MM.1S (cell line): ENCODE measurements at regions not wholly inside any gene's neighbourhood (a gene's known extent, or its start where the extent isn't known, plus 50 kb on each side); places are given as distances from the start of the nearest gene placed in this dataset.

Source experiments
- DNase-seq: peaks from one replicate; pipeline ENCODE4 v3.0.0-alpha.2; 2015
- H2AFZ ChIP-seq: fragments of 300-600 bp; sonication (generic); 2 replicates; pipeline ENCODE4 v1.6.0; 2016; ENCODE audit warnings: antibody characterized with exemption, low read length
- H3F3A ChIP-seq: fragments of 300-600 bp; sonication (generic); 2 replicates; pipeline ENCODE4 v1.6.1; 2016; ENCODE audit warnings: mild to moderate bottlenecking, antibody characterized with exemption, low read length, moderate library complexity, mixed read lengths; ENCODE audit not compliant: insufficient read depth
- H3K27ac ChIP-seq: fragments of 300-600 bp; sonication (generic); 2 replicates; pipeline ENCODE4 v1.5.1; 2016; ENCODE audit warnings: mild to moderate bottlenecking, low read length
- H3K27me3 ChIP-seq: fragments of 300-600 bp; sonication (generic); replicated peaks from 2 replicates; pipeline ENCODE4 v1.6.0; 2016; ENCODE audit warnings: low read length; ENCODE audit not compliant: insufficient read depth
- H3K36me3 ChIP-seq: fragments of 300-600 bp; sonication (generic); replicated peaks from 2 replicates; pipeline ENCODE4 v1.6.1; 2016; ENCODE audit warnings: mild to moderate bottlenecking, low read length, mixed read lengths; ENCODE audit not compliant: insufficient read depth
- H3K4me1 ChIP-seq: fragments of 300-600 bp; sonication (generic); 2 replicates; pipeline ENCODE4 v1.6.1; 2016; ENCODE audit warnings: low read length, mixed read lengths
- H3K4me2 ChIP-seq: fragments of 300-600 bp; sonication (generic); 2 replicates; pipeline ENCODE4 v1.6.0; 2016; ENCODE audit warnings: low read depth, low read length
- H3K4me3 ChIP-seq: fragments of 300-600 bp; sonication (generic); 2 replicates; pipeline ENCODE4 v1.5.1; 2016; ENCODE audit warnings: low read length, mixed read lengths
- H3K79me2 ChIP-seq: fragments of 300-600 bp; sonication (generic); 2 replicates; pipeline ENCODE4 v1.6.1; 2016; ENCODE audit warnings: mixed run types, low read length, mixed read lengths
- H3K9ac ChIP-seq: fragments of 300-600 bp; sonication (generic); 2 replicates; pipeline ENCODE4 v1.6.1; 2016; ENCODE audit warnings: low read length, mixed read lengths
- H3K9me2 ChIP-seq: fragments of 300-600 bp; sonication (generic); replicated peaks from 2 replicates; pipeline ENCODE4 v1.6.1; 2016; ENCODE audit warnings: mild to moderate bottlenecking, low read length, mixed read lengths; ENCODE audit not compliant: insufficient read depth
- H3K9me3 ChIP-seq: fragments of 300-600 bp; sonication (generic); replicated peaks from 2 replicates; pipeline ENCODE4 v1.6.1; 2016; ENCODE audit warnings: mild to moderate bottlenecking, low read length, mixed read lengths; ENCODE audit not compliant: insufficient read depth
- H4K20me1 ChIP-seq: fragments of 300-600 bp; sonication (generic); 2 replicates; pipeline ENCODE4 v1.6.1; 2016; ENCODE audit warnings: mild to moderate bottlenecking, low read length, moderate library complexity, mixed read lengths; ENCODE audit not compliant: insufficient read depth
- EZH2 ChIP-seq: fragments of 300-600 bp; sonication (generic); optimal IDR thresholded peaks from 2 replicates; pipeline ENCODE3; 2017; ENCODE audit warnings: low read depth, mild to moderate bottlenecking, antibody characterized with exemption, low read length, mixed read lengths
- EZH2phosphoT487 ChIP-seq: fragments of 300-600 bp; sonication (generic); IDR thresholded peaks from 2 replicates; pipeline ENCODE4 v1.6.1; 2018; ENCODE audit warnings: antibody characterized with exemption, low read length
- TF ChIP-seq, protein P1 (sequence below): fragments of 300-600 bp; sonication (generic); IDR thresholded peaks from 2 replicates; pipeline ENCODE4 v1.5.1; 2016; ENCODE audit warnings: antibody characterized with exemption, low read length, mixed read lengths

DNA sequence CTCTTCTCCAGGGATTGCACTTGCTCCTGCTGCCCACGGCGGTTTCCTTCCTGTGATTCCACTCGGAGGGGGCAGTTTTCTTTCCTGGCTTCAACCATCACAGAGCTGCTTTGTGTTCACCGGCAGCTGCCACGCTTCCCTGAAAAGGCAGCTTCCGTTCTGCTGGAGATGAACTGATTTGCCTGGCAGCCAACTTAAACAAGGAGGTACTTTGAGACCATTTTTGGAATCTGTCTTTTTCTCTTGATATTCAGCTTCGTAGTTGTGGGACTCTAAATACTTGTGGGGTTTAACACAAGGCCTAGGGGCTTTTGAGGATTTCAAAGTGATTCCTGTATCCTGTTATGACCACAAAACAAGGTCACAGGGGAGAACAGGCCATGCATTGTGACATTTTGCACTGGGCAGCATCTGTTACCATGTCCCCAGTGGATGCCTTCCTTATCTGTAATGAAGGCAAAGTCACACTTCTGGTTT, 192.0 kb downstream of the MTRR start:
- no peak overlapping the region for H3K9ac ChIP-seq
- no peak overlapping the region for H3K27ac ChIP-seq
- no peaks in the 10 kb centered on the region for H3K9me3 ChIP-seq
- H3K4me3 ChIP-seq: no peak overlapping the region
- H2AFZ ChIP-seq: no peak overlapping the region
- H3K27me3 ChIP-seq: no peaks in the 10 kb centered on the region
- H3F3A ChIP-seq: no peaks in the 10 kb centered on the region
- H3K9me2 ChIP-seq: no peaks in the 10 kb centered on the region
- no peaks in the 10 kb centered on the region for H3K36me3 ChIP-seq
- no peak for TF ChIP-seq EZH2
- H3K79me2 ChIP-seq: no peaks in the 10 kb centered on the region
- no peaks in the 10 kb centered on the region for H3K4me1 ChIP-seq
- no peak for DNase-seq
- H3K4me2 ChIP-seq: no peak overlapping the region
- H4K20me1 ChIP-seq: no peaks in the 10 kb centered on the region

DNA sequence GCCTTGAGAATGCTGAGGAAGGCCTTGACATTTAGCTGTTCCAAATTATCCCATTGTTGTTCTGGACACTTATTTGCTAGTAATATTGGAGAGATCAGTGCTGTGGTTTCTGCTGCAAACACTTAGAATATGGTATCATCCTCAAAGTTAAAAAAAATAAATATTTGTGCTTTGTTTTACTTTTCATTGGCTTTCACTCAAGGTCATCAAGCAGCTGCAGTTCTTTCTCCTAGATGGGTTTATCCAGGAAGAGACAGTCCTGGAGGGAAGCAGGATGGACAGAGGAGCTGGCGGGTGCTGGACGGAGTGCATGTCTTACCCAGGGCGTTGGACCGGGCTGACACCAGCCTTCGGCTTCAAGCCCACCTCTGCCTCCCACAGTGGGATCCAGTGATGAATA, 193.6 kb downstream of the MTRR start:
- H3K27me3 ChIP-seq: no peaks in the 10 kb centered on the region
- H3K4me1 ChIP-seq: no peaks in the 10 kb centered on the region
- H3K27ac ChIP-seq: no peak overlapping the region
- H4K20me1 ChIP-seq: no peaks in the 10 kb centered on the region
- DNase-seq: no peak
- no peak overlapping the region for H3K4me2 ChIP-seq
- H2AFZ ChIP-seq: no peak overlapping the region
- H3K9me2 ChIP-seq: no peaks in the 10 kb centered on the region
- TF ChIP-seq EZH2: no peak
- no peak for TF ChIP-seq EZH2phosphoT487
- TF ChIP-seq, protein P1, sequence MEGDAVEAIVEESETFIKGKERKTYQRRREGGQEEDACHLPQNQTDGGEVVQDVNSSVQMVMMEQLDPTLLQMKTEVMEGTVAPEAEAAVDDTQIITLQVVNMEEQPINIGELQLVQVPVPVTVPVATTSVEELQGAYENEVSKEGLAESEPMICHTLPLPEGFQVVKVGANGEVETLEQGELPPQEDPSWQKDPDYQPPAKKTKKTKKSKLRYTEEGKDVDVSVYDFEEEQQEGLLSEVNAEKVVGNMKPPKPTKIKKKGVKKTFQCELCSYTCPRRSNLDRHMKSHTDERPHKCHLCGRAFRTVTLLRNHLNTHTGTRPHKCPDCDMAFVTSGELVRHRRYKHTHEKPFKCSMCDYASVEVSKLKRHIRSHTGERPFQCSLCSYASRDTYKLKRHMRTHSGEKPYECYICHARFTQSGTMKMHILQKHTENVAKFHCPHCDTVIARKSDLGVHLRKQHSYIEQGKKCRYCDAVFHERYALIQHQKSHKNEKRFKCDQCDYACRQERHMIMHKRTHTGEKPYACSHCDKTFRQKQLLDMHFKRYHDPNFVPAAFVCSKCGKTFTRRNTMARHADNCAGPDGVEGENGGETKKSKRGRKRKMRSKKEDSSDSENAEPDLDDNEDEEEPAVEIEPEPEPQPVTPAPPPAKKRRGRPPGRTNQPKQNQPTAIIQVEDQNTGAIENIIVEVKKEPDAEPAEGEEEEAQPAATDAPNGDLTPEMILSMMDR: no peak
- no peak overlapping the region for H3K4me3 ChIP-seq
- H3K9me3 ChIP-seq: no peaks in the 10 kb centered on the region
- H3K9ac ChIP-seq: no peak overlapping the region
- H3K79me2 ChIP-seq: no peaks in the 10 kb centered on the region
- no peaks in the 10 kb centered on the region for H3K36me3 ChIP-seq
- H3F3A ChIP-seq: no peaks in the 10 kb centered on the region

DNA sequence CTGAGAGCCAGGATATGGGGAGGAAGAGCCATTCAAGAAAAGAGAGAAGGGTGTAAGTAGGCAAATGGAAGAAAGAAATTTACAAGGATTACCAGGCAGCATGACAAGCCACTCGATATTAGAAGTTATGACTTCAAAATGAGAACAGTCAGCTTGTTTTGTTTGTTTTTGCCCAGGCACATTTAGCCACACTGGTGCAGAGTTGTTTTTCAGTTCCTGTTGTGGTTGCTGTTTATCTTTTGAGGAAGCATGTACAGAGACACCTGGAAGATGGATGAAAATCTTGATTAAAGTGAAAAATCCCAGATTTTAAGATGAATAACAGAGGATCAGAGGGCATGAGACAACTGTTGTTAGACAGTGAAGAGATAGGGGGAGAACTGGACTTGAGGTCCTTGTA, 199.1 kb downstream of the MTRR start:
- H2AFZ ChIP-seq: no peak overlapping the region
- no peaks in the 10 kb centered on the region for H3K79me2 ChIP-seq
- peak overlapping the region; percentile 20; the same call in 1 of the 2 replicates for H3K4me2 ChIP-seq
- H3K9me3 ChIP-seq: no peaks in the 10 kb centered on the region
- H3K27ac ChIP-seq: peak overlapping the region; percentile 17; the same call in 1 of the 2 replicates
- H3K9me2 ChIP-seq: no peaks in the 10 kb centered on the region
- H3F3A ChIP-seq: no peaks in the 10 kb centered on the region
- peak; percentile 23 for DNase-seq
- no peak for TF ChIP-seq EZH2
- TF ChIP-seq EZH2phosphoT487: no peak
- TF ChIP-seq, protein P1: no peak
- no peak overlapping the region for H3K4me3 ChIP-seq
- H3K4me1 ChIP-seq: peaks cover 9% of the 10 kb centered on the region
- H3K9ac ChIP-seq: no peak overlapping the region
- H3K36me3 ChIP-seq: no peaks in the 10 kb centered on the region
- H4K20me1 ChIP-seq: no peaks in the 10 kb centered on the region
- H3K27me3 ChIP-seq: no peaks in the 10 kb centered on the region

DNA sequence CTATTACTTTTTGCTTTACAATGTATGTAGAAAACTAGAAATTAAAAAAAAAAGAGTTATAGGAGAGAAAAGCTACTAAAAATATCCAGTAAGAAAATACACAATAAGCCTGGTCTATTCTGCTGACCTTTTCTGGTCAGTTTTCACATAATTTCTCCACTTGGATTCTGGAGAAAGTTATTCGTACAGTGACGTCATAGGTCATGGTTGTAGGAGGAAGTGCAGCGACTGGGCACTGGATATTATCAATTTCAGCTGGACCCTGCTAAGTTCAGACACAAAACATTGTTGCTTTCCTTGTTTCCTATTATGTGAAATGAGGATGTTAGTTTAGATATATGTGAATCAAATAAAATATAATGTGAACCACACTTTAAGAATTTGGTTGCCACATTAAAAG, 201.2 kb downstream of the MTRR start:
- Histone ChIP-seq H4K20me1 (no peaks in the 10 kb centered on the region), H2AFZ (no peak overlapping the region), H3K9ac (no peak overlapping the region), H3F3A (no peaks in the 10 kb centered on the region), H3K9me3 (no peaks in the 10 kb centered on the region), H3K4me3 (no peak overlapping the region), H3K4me2 (no peak overlapping the region), H3K4me1 (peaks cover 9% of the 10 kb centered on the region), H3K36me3 (no peaks in the 10 kb centered on the region), H3K27me3 (no peaks in the 10 kb centered on the region), H3K79me2 (no peaks in the 10 kb centered on the region), H3K9me2 (no peaks in the 10 kb centered on the region), H3K27ac (no peak overlapping the region)
- TF ChIP-seq EZH2phosphoT487 (no peak), EZH2 (no peak)
- TF ChIP-seq, protein P1: no peak
- DNase-seq: no peak
